Panc1 (cell line): ENCODE measurements at regions not wholly inside any gene's neighbourhood (a gene's known extent, or its start where the extent isn't known, plus 50 kb on each side); places are given as distances from the start of the nearest gene placed in this dataset.

Source experiments
- POLR2AphosphoS5 ChIP-seq: IDR thresholded peaks from 2 replicates; pipeline ENCODE4 v1.6.1; 2012; ENCODE audit warnings: mild to moderate bottlenecking, low read depth, low read length, moderate library complexity
- TF ChIP-seq, protein P1 (sequence below), 2 experiments: IDR thresholded peaks; 2 replicates each; pipeline ENCODE4 v1.6.1; 2011 to 2012; ENCODE audit warnings: low read depth in 2 of 2, control low read depth in 1 of 2, low read length in 1 of 2, mild to moderate bottlenecking in 1 of 2, moderate library complexity in 1 of 2; ENCODE audit not compliant: insufficient read depth in 1 of 2

DNA sequence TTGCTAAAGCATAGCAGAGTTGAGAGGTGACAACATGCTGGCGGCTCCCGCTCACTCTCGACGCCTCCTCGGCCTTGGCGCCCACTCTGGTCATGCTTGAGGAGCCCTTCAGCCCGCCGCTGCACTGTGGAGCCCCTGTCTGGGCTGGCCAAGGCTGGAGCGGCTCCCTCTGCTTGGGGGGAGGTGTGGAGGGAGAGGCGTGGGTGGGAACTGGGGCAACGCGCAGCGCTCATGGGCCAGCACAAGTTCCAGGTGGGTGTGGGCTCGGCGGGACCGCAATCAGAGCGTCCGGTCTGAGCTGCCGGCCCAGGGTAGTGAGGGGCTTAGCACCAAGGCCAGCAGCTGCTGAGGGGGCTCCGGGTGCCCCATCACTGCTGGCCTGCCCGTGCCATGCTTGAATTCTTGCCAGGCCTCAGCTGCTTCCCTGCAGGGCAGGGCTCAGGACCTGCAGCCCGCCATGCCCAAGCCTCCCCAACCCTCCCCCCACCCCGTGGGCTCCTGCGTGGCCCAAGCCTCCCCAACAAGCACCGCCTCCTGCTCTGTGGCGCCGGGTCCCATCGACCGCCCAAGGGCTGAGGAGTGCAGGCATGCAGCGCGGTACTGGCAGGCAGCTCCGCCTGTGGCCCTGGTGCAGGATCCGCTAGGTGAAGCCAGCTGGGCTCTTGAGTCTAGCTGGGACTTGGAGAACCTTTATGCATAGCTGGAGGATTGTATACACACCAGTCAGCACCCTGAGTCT is 2052.8 kb upstream of the CELF4 start:
- TF ChIP-seq, protein P1, sequence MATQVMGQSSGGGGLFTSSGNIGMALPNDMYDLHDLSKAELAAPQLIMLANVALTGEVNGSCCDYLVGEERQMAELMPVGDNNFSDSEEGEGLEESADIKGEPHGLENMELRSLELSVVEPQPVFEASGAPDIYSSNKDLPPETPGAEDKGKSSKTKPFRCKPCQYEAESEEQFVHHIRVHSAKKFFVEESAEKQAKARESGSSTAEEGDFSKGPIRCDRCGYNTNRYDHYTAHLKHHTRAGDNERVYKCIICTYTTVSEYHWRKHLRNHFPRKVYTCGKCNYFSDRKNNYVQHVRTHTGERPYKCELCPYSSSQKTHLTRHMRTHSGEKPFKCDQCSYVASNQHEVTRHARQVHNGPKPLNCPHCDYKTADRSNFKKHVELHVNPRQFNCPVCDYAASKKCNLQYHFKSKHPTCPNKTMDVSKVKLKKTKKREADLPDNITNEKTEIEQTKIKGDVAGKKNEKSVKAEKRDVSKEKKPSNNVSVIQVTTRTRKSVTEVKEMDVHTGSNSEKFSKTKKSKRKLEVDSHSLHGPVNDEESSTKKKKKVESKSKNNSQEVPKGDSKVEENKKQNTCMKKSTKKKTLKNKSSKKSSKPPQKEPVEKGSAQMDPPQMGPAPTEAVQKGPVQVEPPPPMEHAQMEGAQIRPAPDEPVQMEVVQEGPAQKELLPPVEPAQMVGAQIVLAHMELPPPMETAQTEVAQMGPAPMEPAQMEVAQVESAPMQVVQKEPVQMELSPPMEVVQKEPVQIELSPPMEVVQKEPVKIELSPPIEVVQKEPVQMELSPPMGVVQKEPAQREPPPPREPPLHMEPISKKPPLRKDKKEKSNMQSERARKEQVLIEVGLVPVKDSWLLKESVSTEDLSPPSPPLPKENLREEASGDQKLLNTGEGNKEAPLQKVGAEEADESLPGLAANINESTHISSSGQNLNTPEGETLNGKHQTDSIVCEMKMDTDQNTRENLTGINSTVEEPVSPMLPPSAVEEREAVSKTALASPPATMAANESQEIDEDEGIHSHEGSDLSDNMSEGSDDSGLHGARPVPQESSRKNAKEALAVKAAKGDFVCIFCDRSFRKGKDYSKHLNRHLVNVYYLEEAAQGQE (IDR thresholded peaks at IDR 0.05; ENCODE audit: insufficient read depth in 1 of 2, low read depth in 2 of 2, low read length in 1 of 2) = no peak
- no peak for TF ChIP-seq POLR2AphosphoS5
